LNCaP clone FGC (cell line): ENCODE measurements at regions not wholly inside any gene's neighbourhood (a gene's known extent, or its start where the extent isn't known, plus 50 kb on each side); places are given as distances from the start of the nearest gene placed in this dataset.

Experiments used
- DNase-seq: peaks from one replicate; pipeline ENCODE4 v3.0.0-alpha.2; 2011; ENCODE audit warnings: low read depth
- H3K4me3 ChIP-seq: 2 replicates; pipeline ENCODE4 v1.5.1; 2011; ENCODE audit warnings: mild to moderate bottlenecking, low read depth, low read length, control low read depth
- TF ChIP-seq, protein P1 (sequence below): IDR thresholded peaks from 2 replicates; pipeline ENCODE4 v1.5.1; 2012; ENCODE audit warnings: mild to moderate bottlenecking; ENCODE audit not compliant: control insufficient read depth, insufficient read depth; ENCODE audit errors: extremely low read depth

DNA sequence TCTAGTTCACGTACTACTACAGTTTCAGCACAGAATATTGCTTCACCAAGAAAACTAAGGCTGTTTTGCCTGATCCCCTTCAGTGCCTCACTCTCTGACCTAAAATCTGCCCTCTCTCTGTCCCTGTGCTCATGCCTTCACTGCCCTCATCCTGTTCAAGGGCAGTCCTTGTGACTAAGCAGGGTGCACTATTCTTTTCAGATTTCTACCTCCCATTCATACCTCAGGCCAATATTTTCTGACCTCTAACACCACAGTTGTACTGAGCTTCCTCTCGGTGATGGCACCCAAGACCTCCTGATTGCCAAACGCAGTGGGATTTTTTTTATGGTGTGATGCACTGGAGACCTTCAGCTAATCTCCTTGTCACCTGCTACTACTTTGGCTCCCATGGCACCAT lies 57.7 kb upstream of the GADD45A start:
- no peak for DNase-seq
- H3K4me3 ChIP-seq: no peak overlapping the region
- TF ChIP-seq, protein P1, sequence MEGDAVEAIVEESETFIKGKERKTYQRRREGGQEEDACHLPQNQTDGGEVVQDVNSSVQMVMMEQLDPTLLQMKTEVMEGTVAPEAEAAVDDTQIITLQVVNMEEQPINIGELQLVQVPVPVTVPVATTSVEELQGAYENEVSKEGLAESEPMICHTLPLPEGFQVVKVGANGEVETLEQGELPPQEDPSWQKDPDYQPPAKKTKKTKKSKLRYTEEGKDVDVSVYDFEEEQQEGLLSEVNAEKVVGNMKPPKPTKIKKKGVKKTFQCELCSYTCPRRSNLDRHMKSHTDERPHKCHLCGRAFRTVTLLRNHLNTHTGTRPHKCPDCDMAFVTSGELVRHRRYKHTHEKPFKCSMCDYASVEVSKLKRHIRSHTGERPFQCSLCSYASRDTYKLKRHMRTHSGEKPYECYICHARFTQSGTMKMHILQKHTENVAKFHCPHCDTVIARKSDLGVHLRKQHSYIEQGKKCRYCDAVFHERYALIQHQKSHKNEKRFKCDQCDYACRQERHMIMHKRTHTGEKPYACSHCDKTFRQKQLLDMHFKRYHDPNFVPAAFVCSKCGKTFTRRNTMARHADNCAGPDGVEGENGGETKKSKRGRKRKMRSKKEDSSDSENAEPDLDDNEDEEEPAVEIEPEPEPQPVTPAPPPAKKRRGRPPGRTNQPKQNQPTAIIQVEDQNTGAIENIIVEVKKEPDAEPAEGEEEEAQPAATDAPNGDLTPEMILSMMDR: no peak

DNA sequence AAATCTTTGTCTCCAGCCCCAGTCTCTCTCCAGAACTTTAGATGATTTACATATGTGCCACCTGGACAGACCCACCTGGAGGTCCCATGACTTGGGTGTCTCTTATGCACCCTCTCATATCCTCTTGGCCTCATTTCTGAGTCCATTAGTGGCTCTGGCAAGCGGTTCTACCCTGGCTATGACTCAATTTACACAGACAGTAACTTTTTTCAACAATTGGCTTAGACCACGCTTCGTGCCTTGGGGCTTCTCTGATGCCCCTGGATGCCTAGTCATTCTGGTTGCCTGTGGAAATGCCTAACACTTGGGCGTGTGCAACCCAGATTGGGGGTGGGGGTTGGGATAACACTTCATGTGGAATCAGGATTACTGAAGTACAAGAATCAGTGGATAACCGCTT lies 57.1 kb upstream of the GADD45A start:
- DNase-seq: no peak
- TF ChIP-seq, protein P1: no peak
- no peak overlapping the region for H3K4me3 ChIP-seq

DNA sequence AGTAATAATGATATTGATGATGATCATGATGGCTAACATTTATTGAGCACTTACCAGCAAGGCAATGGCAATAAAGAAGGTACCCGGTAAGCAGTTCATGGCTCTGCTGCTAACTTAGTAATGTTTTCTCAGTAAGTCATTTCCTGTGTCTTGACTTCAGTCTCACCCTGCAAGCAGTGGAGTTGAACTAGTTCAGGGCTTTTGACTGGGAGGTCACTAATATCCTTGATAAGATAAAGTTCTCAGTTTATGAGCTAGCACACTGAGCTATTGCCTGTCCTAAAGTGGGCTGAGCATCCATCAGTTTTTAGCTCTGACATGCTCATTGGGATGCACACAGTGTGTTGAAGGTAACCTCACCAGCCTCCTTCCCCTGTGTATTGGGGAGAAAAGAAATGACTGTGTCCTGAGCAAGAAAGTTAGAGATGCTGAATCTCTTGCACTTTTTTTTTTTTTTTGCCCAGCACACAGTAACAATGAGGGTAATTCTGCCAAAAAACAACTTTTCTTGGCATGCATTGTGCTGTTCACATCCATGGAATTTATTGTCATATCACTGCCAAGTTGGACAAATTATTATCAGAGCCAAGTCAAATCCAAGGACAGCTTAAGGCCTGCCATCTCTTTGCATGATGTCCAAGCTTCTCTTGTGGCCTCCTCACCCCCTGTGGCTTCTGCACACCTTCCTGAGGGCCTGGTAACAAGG lies 55.5 kb upstream of the GADD45A start:
- peak; percentile 96 for DNase-seq
- no peak overlapping the region for H3K4me3 ChIP-seq
- TF ChIP-seq, protein P1: no peak

DNA sequence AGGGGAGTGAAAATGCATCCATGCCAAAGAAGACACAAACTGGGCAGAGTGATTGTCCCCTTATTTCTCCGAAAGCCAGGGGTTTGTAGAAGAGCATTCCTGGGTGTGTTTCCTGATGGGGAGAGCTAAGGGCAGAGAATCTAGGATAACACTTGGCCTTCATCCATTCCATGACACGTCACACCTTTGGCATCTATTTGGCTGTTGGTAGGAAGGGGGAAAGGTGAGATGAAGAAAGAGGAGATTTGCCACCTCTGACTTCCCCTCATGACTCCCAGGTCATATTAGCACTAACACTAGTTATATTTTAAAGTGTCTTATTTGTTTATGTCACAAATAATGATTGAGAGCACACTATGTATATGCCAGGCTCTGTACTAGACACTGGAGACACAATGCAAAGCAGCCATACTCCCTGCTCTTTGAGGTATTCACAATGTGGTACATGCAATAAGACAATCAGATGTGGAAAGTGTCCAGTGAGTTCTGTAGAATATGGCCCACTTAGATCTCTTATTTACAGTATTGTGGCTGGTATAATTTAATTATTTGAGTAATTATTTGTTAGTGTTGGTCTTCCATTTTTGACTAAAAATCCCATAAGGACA lies 54.5 kb upstream of the GADD45A start:
- H3K4me3 ChIP-seq: no peak overlapping the region
- TF ChIP-seq, protein P1: no peak
- DNase-seq: no peak

DNA sequence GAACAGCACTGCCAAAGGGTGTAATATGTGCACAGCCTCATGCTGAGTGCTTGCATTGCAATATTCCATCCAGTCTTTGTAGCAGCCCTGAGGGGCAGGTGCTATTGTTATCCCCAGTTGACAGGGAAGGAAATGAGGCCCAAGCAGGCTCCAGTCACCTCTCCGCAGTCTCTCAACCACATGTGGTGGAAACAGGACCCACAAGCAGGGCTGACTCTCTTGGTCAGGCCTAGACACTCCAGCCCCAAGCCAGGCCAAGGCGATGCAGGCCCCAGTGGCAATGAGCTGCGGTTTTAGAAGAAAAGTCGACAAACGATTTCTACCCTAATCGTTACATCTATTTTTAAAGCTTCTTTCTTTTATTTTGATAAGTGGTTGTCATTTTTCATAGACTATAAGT lies 52.6 kb upstream of the GADD45A start:
- no peak overlapping the region for H3K4me3 ChIP-seq
- DNase-seq: no peak

DNA sequence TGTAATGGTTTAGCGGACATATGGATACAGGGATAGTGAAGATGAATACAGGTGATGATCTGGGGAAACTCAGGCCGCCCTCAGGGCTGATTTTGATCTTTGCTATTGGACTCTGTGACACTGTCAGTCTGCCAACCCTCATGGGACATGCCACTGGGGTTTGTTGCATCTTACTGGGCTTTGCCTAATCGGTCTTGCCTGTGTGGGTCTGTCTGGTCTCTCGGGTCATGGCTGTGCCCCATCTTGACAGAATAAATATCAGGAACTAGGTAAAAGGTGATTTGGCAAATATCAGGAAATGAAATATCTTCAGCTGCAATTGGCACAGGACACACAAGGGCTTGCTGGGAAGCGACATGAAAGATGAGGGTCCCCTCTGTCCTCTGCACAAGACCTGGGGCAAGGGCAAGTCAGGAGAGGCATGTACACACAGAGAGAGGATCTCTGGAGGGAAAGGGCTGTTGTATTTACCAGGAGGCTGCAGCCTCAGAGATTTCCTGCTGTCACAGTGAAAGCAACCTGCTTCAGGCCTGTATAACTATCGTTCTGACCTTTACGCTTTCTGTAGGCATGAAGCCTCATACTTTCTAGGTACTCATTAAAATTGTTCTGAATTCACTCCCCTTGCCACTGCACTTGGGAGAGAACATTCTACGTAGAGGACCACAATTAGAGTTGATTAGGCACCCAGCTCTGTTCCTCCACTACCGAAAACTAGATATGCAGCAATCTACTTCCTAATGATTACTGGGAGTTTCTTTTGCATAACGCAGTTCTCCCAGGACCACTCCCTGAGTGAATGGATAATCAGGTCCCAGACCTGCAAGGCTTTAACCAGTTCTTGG lies 52.0 kb upstream of the GADD45A start:
- H3K4me3 ChIP-seq: no peak overlapping the region
- DNase-seq: no peak
- TF ChIP-seq, protein P1: no peak

More for the DNA sequence above, 52.6 kb upstream of the GADD45A start:
- TF ChIP-seq, protein P1: no peak
